ENCODE measurements at regions not wholly inside any gene's neighbourhood (a gene's known extent, or its start where the extent isn't known, plus 50 kb on each side); places are given as distances from the start of the nearest gene placed in this dataset.

GRCh38 chrX:150310417-150310816, 52.7 kb upstream of the MAMLD1 start:
- no peak for DNase-seq

GRCh38 chrX:150310881-150311280, 52.2 kb upstream of the MAMLD1 start:
- DNase-seq: no peak

GRCh38 chrX:150312931-150313330, 50.2 kb upstream of the MAMLD1 start:
- no peak for DNase-seq
